Ascending aorta (tissue), 2 donors: ENCODE measurements at regions not wholly inside any gene's neighbourhood (a gene's known extent, or its start where the extent isn't known, plus 50 kb on each side); places are given as distances from the start of the nearest gene placed in this dataset.

ENCODE experiments used
- DNase-seq, 2 donors: peaks; one replicate each; pipeline ENCODE4 v3.0.0-alpha.2; 2019; ENCODE audit warnings: low spot score in 2 of 2
- H3K27ac ChIP-seq, 2 donors: fragments of 200-600 bp; sonication (generic); one replicate each; pipeline ENCODE4 v1.5.1; 2016 to 2017; ENCODE audit warnings: mild to moderate bottlenecking in 1 of 2
- H3K27me3 ChIP-seq: fragments of 200-600 bp; sonication (generic); one replicate; pipeline ENCODE4 v1.5.1; 2017
- H3K36me3 ChIP-seq, 2 donors: fragments of 200-600 bp; sonication (generic); one replicate each; pipeline ENCODE4 v1.5.1; 2016
- H3K4me1 ChIP-seq, 2 donors: fragments of 200-600 bp; sonication (generic); one replicate each; pipeline ENCODE4 v1.5.1; 2016 to 2017; ENCODE audit warnings: mild to moderate bottlenecking in 1 of 2
- H3K4me3 ChIP-seq, 2 donors: fragments of 200-600 bp; sonication (generic); one replicate each; pipeline ENCODE4 v1.5.1; 2016 to 2017; ENCODE audit warnings: mild to moderate bottlenecking in 1 of 2
- H3K9me3 ChIP-seq, 2 donors: fragments of 200-600 bp; sonication (generic); one replicate each; pipeline ENCODE4 v1.5.1; 2016
- intact Hi-C: fragments of 100-400 bp; cut with DNase I; formaldehyde crosslinking; loops from one replicate; pipeline ENCODE4 v1.15.1; 2023
- TF ChIP-seq, protein P1 (sequence below), 3 experiments: fragments of 200-600 bp in 2 of 3; fragments of 450-650 bp in 1 of 3; sonication (generic) in 2 of 3; IDR thresholded peaks; one replicate each; pipeline ENCODE4 v1.5.1; 2016 to 2019; ENCODE audit warnings: antibody characterized with exemption in 3 of 3, mild to moderate bottlenecking in 1 of 3, moderate library complexity in 1 of 3

DNA sequence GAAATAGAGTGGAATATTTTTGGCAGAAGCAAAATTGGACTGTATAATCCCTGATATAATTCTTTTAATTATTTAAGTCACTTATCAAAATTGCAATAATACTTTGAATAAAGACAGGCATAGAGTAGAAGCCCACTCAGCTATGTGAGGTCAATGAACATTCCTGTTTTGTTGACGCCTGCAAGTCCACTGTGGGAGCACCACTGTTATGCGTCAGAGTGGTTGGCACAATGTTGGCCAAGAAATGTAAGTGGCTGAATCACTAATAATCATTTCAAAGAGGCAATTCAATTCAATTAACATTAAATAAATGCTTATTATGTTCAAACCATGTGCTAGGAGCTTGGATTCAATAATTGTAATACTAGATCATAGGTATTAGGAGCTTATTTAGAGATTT lies 221.0 kb downstream of the SPCS3 start:
- no peaks in the 10 kb centered on the region for H3K9me3 ChIP-seq
- H3K4me1 ChIP-seq = no peaks in the 10 kb centered on the region
- no peaks in the 10 kb centered on the region for H3K27me3 ChIP-seq
- TF ChIP-seq, protein P1, sequence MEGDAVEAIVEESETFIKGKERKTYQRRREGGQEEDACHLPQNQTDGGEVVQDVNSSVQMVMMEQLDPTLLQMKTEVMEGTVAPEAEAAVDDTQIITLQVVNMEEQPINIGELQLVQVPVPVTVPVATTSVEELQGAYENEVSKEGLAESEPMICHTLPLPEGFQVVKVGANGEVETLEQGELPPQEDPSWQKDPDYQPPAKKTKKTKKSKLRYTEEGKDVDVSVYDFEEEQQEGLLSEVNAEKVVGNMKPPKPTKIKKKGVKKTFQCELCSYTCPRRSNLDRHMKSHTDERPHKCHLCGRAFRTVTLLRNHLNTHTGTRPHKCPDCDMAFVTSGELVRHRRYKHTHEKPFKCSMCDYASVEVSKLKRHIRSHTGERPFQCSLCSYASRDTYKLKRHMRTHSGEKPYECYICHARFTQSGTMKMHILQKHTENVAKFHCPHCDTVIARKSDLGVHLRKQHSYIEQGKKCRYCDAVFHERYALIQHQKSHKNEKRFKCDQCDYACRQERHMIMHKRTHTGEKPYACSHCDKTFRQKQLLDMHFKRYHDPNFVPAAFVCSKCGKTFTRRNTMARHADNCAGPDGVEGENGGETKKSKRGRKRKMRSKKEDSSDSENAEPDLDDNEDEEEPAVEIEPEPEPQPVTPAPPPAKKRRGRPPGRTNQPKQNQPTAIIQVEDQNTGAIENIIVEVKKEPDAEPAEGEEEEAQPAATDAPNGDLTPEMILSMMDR (IDR thresholded peaks at IDR 0.05) = no peak
- DNase-seq = no peak
- intact Hi-C loops = no loop called here
- H3K36me3 ChIP-seq = no peaks in the 10 kb centered on the region
- H3K27ac ChIP-seq = no peak overlapping the region
- H3K4me3 ChIP-seq = no peak overlapping the region

DNA sequence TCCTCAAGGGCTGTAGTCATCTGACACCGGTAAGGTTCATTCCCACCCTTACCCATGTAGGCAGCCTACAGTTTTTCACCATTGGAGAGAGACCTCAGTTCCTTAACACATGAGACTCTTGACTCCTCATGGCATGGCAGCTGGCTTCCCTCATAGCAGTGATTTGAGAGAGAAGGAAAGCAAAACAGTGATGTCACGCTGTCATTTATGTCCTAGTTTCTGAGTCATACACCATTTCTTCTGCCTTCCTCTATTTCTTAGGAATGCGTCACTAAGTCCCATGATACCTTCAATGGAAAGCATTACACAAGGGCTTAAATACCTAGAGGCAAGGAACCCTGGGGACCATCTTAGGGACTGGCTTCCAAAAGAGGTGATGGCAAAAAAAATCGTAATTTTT lies 226.1 kb downstream of the SPCS3 start:
- Histone ChIP-seq H3K9me3 (no peaks in the 10 kb centered on the region), H3K4me3 (no peak overlapping the region), H3K27me3 (no peaks in the 10 kb centered on the region), H3K36me3 (no peaks in the 10 kb centered on the region), H3K27ac (no peak overlapping the region), H3K4me1 (no peaks in the 10 kb centered on the region)
- intact Hi-C loops = no loop called here
- DNase-seq = no peak
- TF ChIP-seq, protein P1 (IDR thresholded peaks at IDR 0.05) = no peak

DNA sequence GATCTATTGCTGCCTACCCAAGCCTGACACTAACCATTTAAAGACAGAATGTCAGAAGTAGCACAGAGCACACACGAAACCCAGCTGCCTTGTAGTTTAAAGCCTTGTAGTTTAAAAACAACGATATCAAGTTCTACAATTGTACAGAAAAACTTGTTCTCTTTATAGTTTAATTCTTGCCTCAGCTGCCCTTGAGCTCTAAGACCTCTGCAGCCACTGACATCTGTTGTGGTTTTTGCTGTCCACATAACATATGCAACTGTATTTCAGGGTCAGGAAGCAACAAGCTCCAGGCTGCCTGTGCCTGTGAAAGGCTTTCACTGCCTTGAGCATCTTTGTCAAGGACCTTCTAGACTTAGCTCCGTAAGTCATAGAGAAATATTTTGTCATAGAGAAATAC lies 227.2 kb downstream of the SPCS3 start:
- no peak for DNase-seq
- intact Hi-C loops = no loop called here
- Histone ChIP-seq H3K36me3 (no peaks in the 10 kb centered on the region), H3K27ac (no peak overlapping the region), H3K4me1 (no peaks in the 10 kb centered on the region), H3K9me3 (no peaks in the 10 kb centered on the region), H3K27me3 (no peaks in the 10 kb centered on the region), H3K4me3 (no peak overlapping the region)
- TF ChIP-seq, protein P1 (IDR thresholded peaks at IDR 0.05) = no peak

GRCh38 chr4:176548571-176548970 lies 228.8 kb downstream of the SPCS3 start:
- TF ChIP-seq, protein P1 (IDR thresholded peaks at IDR 0.05) = no peak
- Histone ChIP-seq H3K27me3 (no peaks in the 10 kb centered on the region), H3K9me3 (peaks cover 0 to 9% of the 10 kb centered on the region in 2 donors), H3K4me3 (no peak overlapping the region), H3K27ac (no peak overlapping the region), H3K36me3 (no peaks in the 10 kb centered on the region), H3K4me1 (no peaks in the 10 kb centered on the region)
- DNase-seq = no peak
- intact Hi-C loops = no loop called here

DNA sequence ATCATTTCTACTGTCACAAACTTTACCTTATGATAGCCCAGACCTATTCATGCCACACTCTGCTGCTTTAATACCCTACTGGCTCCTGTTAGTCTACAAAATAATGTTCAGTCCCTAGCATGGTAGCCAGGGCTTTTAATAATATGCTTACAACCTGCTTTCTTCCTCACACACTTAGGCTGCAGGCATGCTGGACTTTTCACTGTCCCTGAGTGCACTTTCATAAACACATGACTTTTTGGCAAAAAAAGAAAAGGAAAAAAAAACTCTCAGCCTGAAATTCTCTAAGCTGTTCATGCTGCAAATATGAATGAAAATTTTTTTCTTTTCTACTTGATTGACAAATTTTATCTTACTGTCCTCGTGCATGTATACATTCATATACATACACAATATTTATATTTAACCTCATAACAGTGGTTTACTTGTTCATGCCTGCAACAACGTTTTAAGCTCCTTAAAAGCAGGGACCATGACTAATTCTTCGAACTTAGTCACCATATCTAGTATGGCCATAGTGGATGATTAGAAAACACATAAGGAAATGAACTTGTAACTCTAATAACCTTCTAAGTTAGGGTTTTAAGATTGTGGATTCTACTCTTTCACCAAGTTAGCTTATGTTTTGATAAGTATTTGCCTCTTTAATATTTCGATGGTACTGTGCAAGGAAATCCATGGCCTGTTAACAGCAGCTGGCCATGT lies 229.5 kb downstream of the SPCS3 start:
- TF ChIP-seq, protein P1 (IDR thresholded peaks at IDR 0.05) = no peak
- intact Hi-C loops = no loop called here
- Histone ChIP-seq H3K9me3 (peaks cover 0 to 9% of the 10 kb centered on the region in 2 donors), H3K4me3 (no peak overlapping the region), H3K36me3 (no peaks in the 10 kb centered on the region), H3K4me1 (no peaks in the 10 kb centered on the region), H3K27me3 (no peaks in the 10 kb centered on the region), H3K27ac (no peak overlapping the region)
- no peak for DNase-seq

DNA sequence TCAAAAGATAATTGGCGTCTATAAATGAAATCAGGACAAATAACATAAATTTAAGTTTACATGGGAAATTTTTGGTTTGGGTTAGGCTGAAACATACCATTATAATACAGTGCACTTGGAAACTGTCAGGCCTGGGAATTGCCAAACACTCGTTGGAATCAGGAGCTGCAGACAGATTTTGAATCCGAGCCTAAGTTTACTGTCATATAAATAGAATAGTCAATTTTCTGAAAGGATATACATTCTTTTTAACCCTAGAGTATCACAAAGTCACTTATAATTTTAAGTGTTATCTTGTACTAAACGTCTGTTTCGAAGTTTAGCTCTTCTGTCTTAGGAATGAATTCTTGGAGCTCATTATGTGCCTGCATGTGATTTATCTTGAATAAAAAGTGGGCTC lies 234.1 kb downstream of the VEGFC start:
- H3K9me3 ChIP-seq = no peaks in the 10 kb centered on the region
- no peaks in the 10 kb centered on the region for H3K27me3 ChIP-seq
- H3K27ac ChIP-seq = no peak overlapping the region
- TF ChIP-seq, protein P1 (IDR thresholded peaks at IDR 0.05) = no peak
- intact Hi-C loops = no loop called here
- H3K36me3 ChIP-seq = no peaks in the 10 kb centered on the region
- no peak for DNase-seq
- no peak overlapping the region for H3K4me3 ChIP-seq
- H3K4me1 ChIP-seq = no peaks in the 10 kb centered on the region
